Transverse colon (tissue), 4 donors: ENCODE measurements at regions not wholly inside any gene's neighbourhood (a gene's known extent, or its start where the extent isn't known, plus 50 kb on each side); places are given as distances from the start of the nearest gene placed in this dataset.

Experiments used
- DNase-seq: peaks from one replicate; pipeline ENCODE4 v3.0.0-alpha.2; 2019
- H3K27ac ChIP-seq, 4 donors: fragments of 200-600 bp; sonication (generic); 2 replicates each; pipeline ENCODE4 v1.5.1; 2016 to 2018; ENCODE audit warnings: inconsistent platforms in 4 of 4
- H3K27me3 ChIP-seq: fragments of 200-600 bp; sonication (generic); 2 replicates; pipeline ENCODE4 v1.5.1; 2017; ENCODE audit warnings: inconsistent platforms
- H3K36me3 ChIP-seq, 4 donors: fragments of 200-600 bp; sonication (generic); 2 replicates each; pipeline ENCODE4 v1.5.1; 2017 to 2019; ENCODE audit warnings: inconsistent platforms in 4 of 4
- H3K4me1 ChIP-seq, 4 donors: fragments of 200-600 bp; sonication (generic); 2 replicates each; pipeline ENCODE4 v1.5.1; 2017 to 2020; ENCODE audit warnings: inconsistent platforms in 4 of 4
- H3K4me3 ChIP-seq, 4 donors: fragments of 200-600 bp; sonication (generic); 1 replicate in 1 of 4; 2 replicates in 3 of 4; pipeline versions ENCODE4 v1.5.1 to v1.6.1; 2017 to 2019; ENCODE audit warnings: inconsistent platforms in 4 of 4
- H3K9me3 ChIP-seq, 2 donors: fragments of 200-600 bp; sonication (generic); 2 replicates each; pipeline ENCODE4 v1.5.1; 2017 to 2019; ENCODE audit warnings: inconsistent platforms in 2 of 2
- EP300 ChIP-seq: sonication (generic); formaldehyde crosslinking; IDR thresholded peaks from one replicate; pipeline ENCODE4 v1.6.1; 2017; ENCODE audit warnings: antibody characterized with exemption, low read depth
- POLR2A ChIP-seq: fragments of 450-650 bp; IDR thresholded peaks from one replicate; pipeline ENCODE4 v1.6.1; 2016; ENCODE audit warnings: antibody characterized with exemption, mild to moderate bottlenecking, moderate library complexity
- POLR2AphosphoS5 ChIP-seq, 3 donors: sonication (generic); formaldehyde crosslinking; IDR thresholded peaks; one replicate each; pipeline ENCODE4 v1.6.1; 2016; ENCODE audit warnings: antibody characterized with exemption in 3 of 3
- WGBS, 2 donors: methylation state at CpG; one replicate each; pipeline ENCODE4 v1.1.5; 2018; ENCODE audit warnings: low coverage in 1 of 2; 5-methylcytosine and 5-hydroxymethylcytosine counted together
- in situ Hi-C, 4 donors: fragments of 200-750 bp; cut with MboI; loops; one replicate each; pipeline versions ENCODE4 v1.15.0 to v1.15.1; 2017; ENCODE audit warnings: low sequenced_read_pairs in 3 of 4, low pct_ligation_motif_present in 1 of 4, low pct_unique_long_range_greater_than_20kb in 1 of 4
- intact Hi-C: fragments of 100-400 bp; cut with DNase I; formaldehyde crosslinking; loops from one replicate; pipeline ENCODE4 v1.15.1; 2023; ENCODE audit warnings: low total_unique reads
- TF ChIP-seq, protein P1 (sequence below), 5 experiments: fragments of 200-600 bp in 3 of 5; fragments of 450-650 bp in 2 of 5; sonication (generic) in 3 of 5; IDR thresholded peaks; 1 replicate in 2 of 5; 2 replicates in 3 of 5; pipeline ENCODE4 v1.5.1; 2016 to 2017; ENCODE audit warnings: antibody characterized with exemption in 5 of 5, inconsistent platforms in 3 of 5, mild to moderate bottlenecking in 2 of 5, moderate library complexity in 1 of 5

GRCh38 chr5:2499917-2500316, 251.6 kb downstream of the IRX2 start:
- H3K27me3 ChIP-seq: no peaks in the 10 kb centered on the region
- H3K4me3 ChIP-seq: no peak overlapping the region
- H3K4me1 ChIP-seq: no peaks in the 10 kb centered on the region
- intact Hi-C loops (no loop called here), in situ Hi-C loops (no loop called here)
- TF ChIP-seq EP300 (no peak), POLR2AphosphoS5 (IDR thresholded peaks at IDR 0.05) (no peak), POLR2A (no peak)
- TF ChIP-seq, protein P1, sequence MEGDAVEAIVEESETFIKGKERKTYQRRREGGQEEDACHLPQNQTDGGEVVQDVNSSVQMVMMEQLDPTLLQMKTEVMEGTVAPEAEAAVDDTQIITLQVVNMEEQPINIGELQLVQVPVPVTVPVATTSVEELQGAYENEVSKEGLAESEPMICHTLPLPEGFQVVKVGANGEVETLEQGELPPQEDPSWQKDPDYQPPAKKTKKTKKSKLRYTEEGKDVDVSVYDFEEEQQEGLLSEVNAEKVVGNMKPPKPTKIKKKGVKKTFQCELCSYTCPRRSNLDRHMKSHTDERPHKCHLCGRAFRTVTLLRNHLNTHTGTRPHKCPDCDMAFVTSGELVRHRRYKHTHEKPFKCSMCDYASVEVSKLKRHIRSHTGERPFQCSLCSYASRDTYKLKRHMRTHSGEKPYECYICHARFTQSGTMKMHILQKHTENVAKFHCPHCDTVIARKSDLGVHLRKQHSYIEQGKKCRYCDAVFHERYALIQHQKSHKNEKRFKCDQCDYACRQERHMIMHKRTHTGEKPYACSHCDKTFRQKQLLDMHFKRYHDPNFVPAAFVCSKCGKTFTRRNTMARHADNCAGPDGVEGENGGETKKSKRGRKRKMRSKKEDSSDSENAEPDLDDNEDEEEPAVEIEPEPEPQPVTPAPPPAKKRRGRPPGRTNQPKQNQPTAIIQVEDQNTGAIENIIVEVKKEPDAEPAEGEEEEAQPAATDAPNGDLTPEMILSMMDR (IDR thresholded peaks at IDR 0.05): no peak
- no peak for DNase-seq
- H3K27ac ChIP-seq: no peak overlapping the region
- H3K9me3 ChIP-seq: peaks cover 0 to 5% of the 10 kb centered on the region in 2 donors
- no peaks in the 10 kb centered on the region for H3K36me3 ChIP-seq

DNA sequence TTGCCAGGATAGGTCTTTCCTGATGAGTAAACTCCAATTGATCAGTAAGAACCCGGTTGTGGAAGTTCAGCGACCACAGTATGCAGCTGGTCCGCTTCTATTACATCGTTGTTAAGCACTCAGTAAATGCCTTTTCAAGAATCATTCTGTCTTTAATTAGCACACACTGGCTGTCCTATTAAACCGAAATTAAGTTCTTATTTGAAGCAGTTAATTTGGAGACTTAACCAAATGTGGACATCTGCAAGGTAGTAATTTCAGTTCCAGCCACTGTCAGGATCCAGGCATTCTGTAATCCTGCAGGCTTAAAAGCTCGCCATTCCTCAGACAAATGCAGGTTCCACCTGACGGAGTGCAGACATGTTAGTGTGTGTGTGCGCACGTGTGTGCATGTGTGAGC, 254.6 kb downstream of the IRX2 start:
- in situ Hi-C loops (no loop called here), intact Hi-C loops (no loop called here)
- 75 to 78% methylated on average over 2 to 9 of the region's 9 CpGs for WGBS, 2 donors

GRCh38 chr5:2496126-2496525, 255.4 kb downstream of the IRX2 start:
- Histone ChIP-seq H3K36me3 (no peaks in the 10 kb centered on the region), H3K4me3 (no peak overlapping the region), H3K27ac (no peak overlapping the region), H3K27me3 (no peaks in the 10 kb centered on the region), H3K4me1 (no peaks in the 10 kb centered on the region), H3K9me3 (peaks cover 0 to 5% of the 10 kb centered on the region in 2 donors)
- TF ChIP-seq POLR2AphosphoS5 (IDR thresholded peaks at IDR 0.05): no peak
- no peak for DNase-seq
- WGBS, 2 donors: 90% methylated on average over 9 of the region's 9 CpGs; no CpG with 5 or more reads in 1 of the 2 donors
- intact Hi-C loops: no loop called here
- in situ Hi-C loops: no loop called here

More for the DNA sequence above, 254.6 kb downstream of the IRX2 start:
- no peak for DNase-seq
- H3K4me3 ChIP-seq: no peak overlapping the region
- TF ChIP-seq POLR2AphosphoS5 (IDR thresholded peaks at IDR 0.05): no peak
- no peak for TF ChIP-seq POLR2A
- TF ChIP-seq, protein P1 (IDR thresholded peaks at IDR 0.05): no peak
- no peak for TF ChIP-seq EP300
- no peaks in the 10 kb centered on the region for H3K4me1 ChIP-seq
- peaks cover 0 to 5% of the 10 kb centered on the region in 2 donors for H3K9me3 ChIP-seq
- H3K27me3 ChIP-seq: no peaks in the 10 kb centered on the region
- no peaks in the 10 kb centered on the region for H3K36me3 ChIP-seq
- no peak overlapping the region for H3K27ac ChIP-seq

GRCh38 chr5:2493356-2493755, 258.1 kb downstream of the IRX2 start:
- Histone ChIP-seq H3K27me3 (no peaks in the 10 kb centered on the region), H3K36me3 (no peaks in the 10 kb centered on the region), H3K4me3 (no peak overlapping the region), H3K4me1 (no peaks in the 10 kb centered on the region), H3K9me3 (no peaks in the 10 kb centered on the region), H3K27ac (no peak overlapping the region)
- 76% methylated on average over 8 of the region's 8 CpGs; no CpG with 5 or more reads in 1 of the 2 donors for WGBS, 2 donors
- intact Hi-C loops: no loop called here
- DNase-seq: no peak
- TF ChIP-seq POLR2AphosphoS5 (IDR thresholded peaks at IDR 0.05): no peak
- TF ChIP-seq, protein P1 (IDR thresholded peaks at IDR 0.05): no peak
- no peak for TF ChIP-seq POLR2A
- no peak for TF ChIP-seq EP300
- in situ Hi-C loops: no loop called here

DNA sequence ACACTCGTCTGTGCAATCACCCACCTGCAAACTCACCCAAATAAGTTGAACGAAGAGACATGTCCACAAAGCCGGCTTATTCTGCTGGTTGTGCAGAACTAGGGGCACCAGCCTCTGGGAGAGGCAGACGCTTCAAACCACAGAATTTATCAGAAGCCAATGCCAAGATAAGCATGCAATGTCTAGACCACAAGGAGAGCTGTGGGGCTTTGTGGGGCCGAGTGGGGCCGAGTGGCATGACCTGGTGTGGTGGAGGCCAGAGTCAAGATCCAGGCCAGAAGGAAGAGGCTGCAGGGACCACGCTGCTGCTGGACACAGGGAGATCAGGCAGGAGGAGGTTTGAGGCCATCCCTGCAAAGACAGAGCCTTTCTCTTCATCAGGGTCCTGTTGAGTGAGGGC, 259.0 kb downstream of the IRX2 start:
- no peak for DNase-seq
- Histone ChIP-seq H3K27me3 (no peaks in the 10 kb centered on the region), H3K4me3 (no peak overlapping the region), H3K27ac (no peak overlapping the region), H3K36me3 (no peaks in the 10 kb centered on the region), H3K4me1 (no peaks in the 10 kb centered on the region), H3K9me3 (no peaks in the 10 kb centered on the region)
- intact Hi-C loops: no loop called here
- TF ChIP-seq EP300: no peak
- TF ChIP-seq, protein P1 (IDR thresholded peaks at IDR 0.05): no peak
- no peak for TF ChIP-seq POLR2AphosphoS5 (IDR thresholded peaks at IDR 0.05)
- TF ChIP-seq POLR2A: no peak
- in situ Hi-C loops: no loop called here
- 71% methylated on average over 7 of the region's 7 CpGs; no CpG with 5 or more reads in 1 of the 2 donors for WGBS, 2 donors
